BJ (cell line): ENCODE measurements at regions not wholly inside any gene's neighbourhood (a gene's known extent, or its start where the extent isn't known, plus 50 kb on each side); places are given as distances from the start of the nearest gene placed in this dataset.
"Not testable (repeated sequence)": the region's sequence is repeated elsewhere in the genome, so short reads cannot be mapped to it uniquely, and the experiment has no call there.

Source experiments
- CTCF ChIA-PET: fragments of 350-600 bp; formaldehyde crosslinking; extraction: SDS; loops from one replicate; lab custom pipeline; 2021; ENCODE audit warnings: antibody characterized with exemption, inconsistent platforms; lab: Yijun Ruan, JAX
- POLR2A ChIA-PET: fragments of 300-600 bp; sonication (Branson Sonifier 250); formaldehyde crosslinking; extraction: SDS; loops from one replicate; lab custom pipeline; 2021; ENCODE audit warnings: antibody characterized with exemption; lab: Charles Lee
- DNase-seq: peaks from one replicate; pipeline ENCODE4 v3.0.0-alpha.2; 2011; ENCODE audit warnings: low read depth
- H3K27me3 ChIP-seq: 2 replicates; pipeline ENCODE4 v1.6.0; 2011; ENCODE audit warnings: low read length; ENCODE audit not compliant: control insufficient read depth, insufficient read depth
- H3K36me3 ChIP-seq: 2 replicates; pipeline ENCODE4 v1.5.1; 2011; ENCODE audit warnings: low read length; ENCODE audit not compliant: control insufficient read depth, insufficient read depth
- H3K4me3 ChIP-seq: 2 replicates; pipeline ENCODE4 v1.5.1; 2011; ENCODE audit warnings: low read depth, mild to moderate bottlenecking, control low read depth, low read length
- TF ChIP-seq, protein P1 (sequence below): IDR thresholded peaks from 2 replicates; pipeline ENCODE4 v1.5.1; 2011; ENCODE audit warnings: low read depth, mild to moderate bottlenecking, control low read depth, inconsistent platforms, low read length, moderate library complexity; ENCODE audit not compliant: insufficient read depth

- Histone ChIP-seq H3K27me3 (no peaks in the 10 kb centered on the region), H3K4me3 (no peak overlapping the region), H3K36me3 (no peaks in the 10 kb centered on the region)
- TF ChIP-seq, protein P1, sequence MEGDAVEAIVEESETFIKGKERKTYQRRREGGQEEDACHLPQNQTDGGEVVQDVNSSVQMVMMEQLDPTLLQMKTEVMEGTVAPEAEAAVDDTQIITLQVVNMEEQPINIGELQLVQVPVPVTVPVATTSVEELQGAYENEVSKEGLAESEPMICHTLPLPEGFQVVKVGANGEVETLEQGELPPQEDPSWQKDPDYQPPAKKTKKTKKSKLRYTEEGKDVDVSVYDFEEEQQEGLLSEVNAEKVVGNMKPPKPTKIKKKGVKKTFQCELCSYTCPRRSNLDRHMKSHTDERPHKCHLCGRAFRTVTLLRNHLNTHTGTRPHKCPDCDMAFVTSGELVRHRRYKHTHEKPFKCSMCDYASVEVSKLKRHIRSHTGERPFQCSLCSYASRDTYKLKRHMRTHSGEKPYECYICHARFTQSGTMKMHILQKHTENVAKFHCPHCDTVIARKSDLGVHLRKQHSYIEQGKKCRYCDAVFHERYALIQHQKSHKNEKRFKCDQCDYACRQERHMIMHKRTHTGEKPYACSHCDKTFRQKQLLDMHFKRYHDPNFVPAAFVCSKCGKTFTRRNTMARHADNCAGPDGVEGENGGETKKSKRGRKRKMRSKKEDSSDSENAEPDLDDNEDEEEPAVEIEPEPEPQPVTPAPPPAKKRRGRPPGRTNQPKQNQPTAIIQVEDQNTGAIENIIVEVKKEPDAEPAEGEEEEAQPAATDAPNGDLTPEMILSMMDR: no peak
- POLR2A ChIA-PET: no interaction called here
- CTCF ChIA-PET: no interaction called here
- no peak for DNase-seq
These were observed 63.0 kb upstream of the PRMT8 start for GRCh38 chr12:3427956-3428355.

GRCh38 chr12:3428631-3429030 lies 62.4 kb upstream of the PRMT8 start:
- H3K27me3 ChIP-seq: no peaks in the 10 kb centered on the region
- CTCF ChIA-PET: no interaction called here
- POLR2A ChIA-PET: no interaction called here
- no peaks in the 10 kb centered on the region for H3K36me3 ChIP-seq
- H3K4me3 ChIP-seq: no peak overlapping the region
- no peak for DNase-seq
- TF ChIP-seq, protein P1: no peak

DNA sequence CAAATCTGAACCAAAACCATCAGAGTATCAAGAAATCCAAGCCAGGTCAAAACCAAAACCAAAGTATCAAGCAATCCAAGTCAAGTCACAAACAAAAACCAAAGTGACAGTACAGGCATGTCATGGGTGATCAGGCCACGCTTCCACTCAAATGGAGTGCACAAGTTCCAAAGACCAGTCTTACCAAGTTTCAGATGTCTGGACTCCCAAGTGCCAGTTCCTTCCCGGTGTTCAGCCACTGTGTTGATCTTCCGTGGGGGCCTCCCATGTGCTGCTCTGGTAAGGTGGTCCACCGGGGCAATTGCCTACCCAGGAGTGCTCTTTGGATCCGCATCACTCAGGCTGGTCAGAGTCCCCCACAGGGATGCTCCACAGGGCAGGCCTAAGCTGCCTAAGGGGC lies 61.5 kb upstream of the PRMT8 start:
- H3K27me3 ChIP-seq, POLR2A ChIA-PET, H3K36me3 ChIP-seq, DNase-seq, H3K4me3 ChIP-seq: not testable (repeated sequence)
- CTCF ChIA-PET: interaction anchor here (0.8 kb wide), 1 partner anchor 129 kb away, joined by 3 read pairs; no protein-coding TSS in a partner anchor

- ChIA-PET POLR2A (no interaction called here), CTCF (no interaction called here)
- TF ChIP-seq, protein P1: no peak
- H3K4me3 ChIP-seq: no peak overlapping the region
- no peak for DNase-seq
- H3K36me3 ChIP-seq: no peaks in the 10 kb centered on the region
- H3K27me3 ChIP-seq: no peaks in the 10 kb centered on the region; the same call in 1 of the 2 replicates
These were observed 59.3 kb upstream of the PRMT8 start for GRCh38 chr12:3431686-3432085.

DNA sequence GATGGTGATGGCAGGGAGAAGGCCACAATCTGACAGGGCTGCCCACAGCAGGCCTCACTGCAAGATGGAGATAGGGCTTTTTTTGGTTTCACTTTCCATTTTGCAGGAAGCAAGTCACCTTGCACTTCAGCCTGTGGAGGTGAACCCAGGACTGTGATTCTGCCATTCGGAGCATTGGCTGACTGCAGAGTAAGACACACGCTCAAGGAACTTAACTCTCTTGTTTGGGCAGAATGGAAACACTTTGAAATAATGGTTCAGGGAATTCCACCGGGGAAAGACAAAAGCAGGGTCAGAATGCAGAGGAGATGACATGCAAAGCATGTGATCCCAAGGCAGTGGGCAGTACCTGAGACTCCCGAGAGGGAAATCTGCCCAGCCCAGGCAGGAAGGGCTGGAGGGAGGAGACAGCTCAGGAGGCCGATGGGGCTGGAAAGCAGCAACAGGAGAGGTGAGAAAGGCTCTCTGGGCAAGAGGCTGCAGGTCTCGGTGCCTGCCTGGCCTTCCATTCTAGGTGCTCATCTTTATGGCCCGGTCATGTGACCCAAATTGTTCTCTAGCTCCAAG lies 58.7 kb upstream of the PRMT8 start:
- DNase-seq: no peak
- CTCF ChIA-PET: no interaction called here

More for the DNA sequence above, 58.7 kb upstream of the PRMT8 start:
- Histone ChIP-seq H3K36me3 (no peaks in the 10 kb centered on the region), H3K4me3 (no peak overlapping the region), H3K27me3 (no peaks in the 10 kb centered on the region; the same call in 1 of the 2 replicates)
- POLR2A ChIA-PET: no interaction called here
- TF ChIP-seq, protein P1: no peak
